DOHH2 (cell line): ENCODE measurements at regions not wholly inside any gene's neighbourhood (a gene's known extent, or its start where the extent isn't known, plus 50 kb on each side); places are given as distances from the start of the nearest gene placed in this dataset.

Experiments
- EZH2phosphoT487 ChIP-seq: fragments of 200-600 bp; sonication (generic); IDR thresholded peaks from 2 replicates; pipeline ENCODE4 v1.6.1; 2017; ENCODE audit warnings: borderline replicate concordance, mild to moderate bottlenecking, antibody characterized with exemption, low read length, moderate library complexity, mixed read lengths
- TF ChIP-seq, protein P1 (sequence below): fragments of 200-600 bp; sonication (generic); IDR thresholded peaks from one replicate; pipeline ENCODE4 v1.5.1; 2014; ENCODE audit warnings: antibody characterized with exemption, mild to moderate bottlenecking, low read depth, low read length; ENCODE audit not compliant: poor library complexity, severe bottlenecking

GRCh38 chr1:206420471-206420870, 49.8 kb upstream of the IKBKE start:
- TF ChIP-seq, protein P1, sequence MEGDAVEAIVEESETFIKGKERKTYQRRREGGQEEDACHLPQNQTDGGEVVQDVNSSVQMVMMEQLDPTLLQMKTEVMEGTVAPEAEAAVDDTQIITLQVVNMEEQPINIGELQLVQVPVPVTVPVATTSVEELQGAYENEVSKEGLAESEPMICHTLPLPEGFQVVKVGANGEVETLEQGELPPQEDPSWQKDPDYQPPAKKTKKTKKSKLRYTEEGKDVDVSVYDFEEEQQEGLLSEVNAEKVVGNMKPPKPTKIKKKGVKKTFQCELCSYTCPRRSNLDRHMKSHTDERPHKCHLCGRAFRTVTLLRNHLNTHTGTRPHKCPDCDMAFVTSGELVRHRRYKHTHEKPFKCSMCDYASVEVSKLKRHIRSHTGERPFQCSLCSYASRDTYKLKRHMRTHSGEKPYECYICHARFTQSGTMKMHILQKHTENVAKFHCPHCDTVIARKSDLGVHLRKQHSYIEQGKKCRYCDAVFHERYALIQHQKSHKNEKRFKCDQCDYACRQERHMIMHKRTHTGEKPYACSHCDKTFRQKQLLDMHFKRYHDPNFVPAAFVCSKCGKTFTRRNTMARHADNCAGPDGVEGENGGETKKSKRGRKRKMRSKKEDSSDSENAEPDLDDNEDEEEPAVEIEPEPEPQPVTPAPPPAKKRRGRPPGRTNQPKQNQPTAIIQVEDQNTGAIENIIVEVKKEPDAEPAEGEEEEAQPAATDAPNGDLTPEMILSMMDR, result no peak
- TF ChIP-seq EZH2phosphoT487, result no peak
